ENCODE measurements at regions not wholly inside any gene's neighbourhood (a gene's known extent, or its start where the extent isn't known, plus 50 kb on each side); places are given as distances from the start of the nearest gene placed in this dataset.

DNA sequence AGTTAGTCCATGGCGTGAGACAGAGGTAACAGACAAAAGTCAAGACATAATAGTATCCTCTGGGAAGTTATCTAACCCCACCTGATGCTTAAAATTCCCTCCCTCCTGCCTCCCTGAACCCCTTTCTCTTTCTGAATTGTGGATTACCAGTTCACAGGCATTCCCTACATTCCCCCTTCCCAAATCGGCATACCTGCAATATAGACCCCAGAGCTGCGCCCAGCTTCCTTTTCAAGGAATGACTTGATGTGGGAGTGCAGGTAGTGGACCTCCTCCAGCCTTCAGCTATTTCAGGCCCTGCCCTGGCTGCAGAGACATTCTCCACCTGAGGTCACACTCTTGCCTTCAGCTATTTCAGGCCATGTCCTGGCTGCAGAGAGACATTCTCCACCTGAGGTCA lies 111.1 kb upstream of the KLF7 start:
- ATAC-seq (ENCODE audit: low read depth): no peak

GRCh38 chr2:207279520-207279919 lies 113.8 kb upstream of the KLF7 start:
- H3K4me3 Mint-ChIP-seq: no peak overlapping the region
- ChIA-PET POLR2A (no interaction called here), CTCF (no interaction called here)
- H3K4me1 Mint-ChIP-seq: peaks cover 8% of the 10 kb centered on the region
- intact Hi-C loops (cut with micrococcal nuclease): no loop called here
- H3K36me3 Mint-ChIP-seq (ENCODE audit: low read depth): no peaks in the 10 kb centered on the region
- H3K27ac Mint-ChIP-seq: no peak overlapping the region
- DNase-seq (no peak), ATAC-seq (ENCODE audit: low read depth) (no peak)
- TF ChIP-seq CTCF (IDR thresholded peaks at IDR 0.05): no peak
- no peaks in the 10 kb centered on the region for H3K9me3 Mint-ChIP-seq
- H3K27me3 Mint-ChIP-seq: peaks cover 2% of the 10 kb centered on the region

More for the DNA sequence above, 111.1 kb upstream of the KLF7 start:
- Mint-ChIP-seq H3K27ac (no peak overlapping the region), H3K9me3 (no peaks in the 10 kb centered on the region), H3K27me3 (no peaks in the 10 kb centered on the region), H3K4me1 (no peaks in the 10 kb centered on the region), H3K36me3 (ENCODE audit: low read depth) (no peaks in the 10 kb centered on the region), H3K4me3 (no peak overlapping the region)
- intact Hi-C loops (cut with micrococcal nuclease): no loop called here
- POLR2A ChIA-PET: no interaction called here
- no peak for DNase-seq
- CTCF ChIA-PET: no interaction called here
- no peak for TF ChIP-seq CTCF (IDR thresholded peaks at IDR 0.05)

- DNase-seq: no peak
- no peak for ATAC-seq (ENCODE audit: low read depth)
- TF ChIP-seq CTCF (IDR thresholded peaks at IDR 0.05): no peak
- intact Hi-C loops (cut with micrococcal nuclease): no loop called here
- Mint-ChIP-seq H3K27ac (no peak overlapping the region), H3K4me1 (peaks cover 8% of the 10 kb centered on the region), H3K4me3 (no peak overlapping the region), H3K27me3 (peaks cover 2% of the 10 kb centered on the region), H3K36me3 (ENCODE audit: low read depth) (no peaks in the 10 kb centered on the region), H3K9me3 (no peaks in the 10 kb centered on the region)
- CTCF ChIA-PET: interaction anchor here (1.0 kb wide), 1 partner anchor 25 kb away, joined by 3 read pairs; no protein-coding TSS in a partner anchor
- POLR2A ChIA-PET: no interaction called here
Measured at GRCh38 chr2:207281436-207281835, 115.7 kb upstream of the KLF7 start.

DNA sequence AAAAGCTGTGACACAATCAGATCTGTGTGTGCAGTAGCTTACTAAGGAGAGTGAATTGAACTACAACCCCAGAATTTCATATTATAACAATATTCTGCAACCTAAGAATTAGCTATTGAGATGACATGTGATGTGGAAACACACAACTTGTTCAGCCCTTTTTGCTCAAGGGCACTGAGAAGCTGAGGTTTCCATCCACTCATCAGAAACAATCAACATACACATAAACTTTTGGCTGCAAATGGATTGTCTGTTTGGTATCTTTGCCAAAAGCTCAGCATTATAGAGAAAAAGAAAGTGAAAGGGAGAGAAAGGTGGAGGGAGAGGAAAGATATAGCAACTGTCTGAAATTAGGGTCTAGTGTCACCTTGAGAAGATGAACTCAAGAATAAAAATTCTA lies 117.2 kb upstream of the KLF7 start:
- POLR2A ChIA-PET: no interaction called here
- intact Hi-C loops (cut with micrococcal nuclease): no loop called here
- ATAC-seq (ENCODE audit: low read depth): no peak
- no peak for DNase-seq
- CTCF ChIA-PET: no interaction called here
- Mint-ChIP-seq H3K27me3 (peaks cover 2% of the 10 kb centered on the region), H3K9me3 (no peaks in the 10 kb centered on the region), H3K4me1 (peaks cover 8% of the 10 kb centered on the region), H3K27ac (no peak overlapping the region), H3K36me3 (ENCODE audit: low read depth) (no peaks in the 10 kb centered on the region), H3K4me3 (no peak overlapping the region)
- TF ChIP-seq CTCF (IDR thresholded peaks at IDR 0.05): no peak

- no peaks in the 10 kb centered on the region for H3K36me3 Mint-ChIP-seq (ENCODE audit: low read depth)
- peaks cover 8% of the 10 kb centered on the region for H3K4me1 Mint-ChIP-seq
- no peak for TF ChIP-seq CTCF (IDR thresholded peaks at IDR 0.05)
- POLR2A ChIA-PET: no interaction called here
- CTCF ChIA-PET: no interaction called here
- no peak for DNase-seq
- no peaks in the 10 kb centered on the region for H3K9me3 Mint-ChIP-seq
- ATAC-seq (ENCODE audit: low read depth): no peak
- H3K4me3 Mint-ChIP-seq: no peak overlapping the region
- peaks cover 2% of the 10 kb centered on the region for H3K27me3 Mint-ChIP-seq
- intact Hi-C loops (cut with micrococcal nuclease): no loop called here
- H3K27ac Mint-ChIP-seq: no peak overlapping the region
Measured at GRCh38 chr2:207283356-207283755, 117.6 kb upstream of the KLF7 start.

Measured in activated B cell treated with CpG ODN at 0.5 μM for 24 hours (primary cell).